Motor neuron (in vitro differentiated cells): ENCODE measurements at regions not wholly inside any gene's neighbourhood (a gene's known extent, or its start where the extent isn't known, plus 50 kb on each side); places are given as distances from the start of the nearest gene placed in this dataset.
A peak's percentile ranks its signal among the peaks of the same experiment; 100 is the strongest.

ENCODE experiments used
- ATAC-seq, 8 experiments: fragments of 200-7000 bp; cut with Tn5 transposase; replicated peaks in 6 of 8; 2 replicates each; pipeline ENCODE4 v1.8.0; 2021; ENCODE audit warnings: mild to moderate bottlenecking in 8 of 8, moderate library complexity in 8 of 8
- H3K27ac ChIP-seq, 2 donors: fragments of 250-450 bp; sonication (Bioruptor Pico); 2 replicates each; pipeline ENCODE4 v1.9.0; 2021; ENCODE audit warnings: antibody characterized with exemption in 2 of 2, mild to moderate bottlenecking in 2 of 2, moderate library complexity in 1 of 2
- H3K4me1 ChIP-seq, 2 donors: fragments of 250-450 bp; sonication (Bioruptor Pico); replicated peaks in 1 of 2; 2 replicates each; pipeline ENCODE4 v1.6.1; 2021; ENCODE audit warnings: antibody characterized with exemption in 2 of 2, mild to moderate bottlenecking in 2 of 2, moderate library complexity in 1 of 2
- H3K4me3 ChIP-seq, 5 donors: fragments of 250-450 bp; sonication (Bioruptor Pico); 2 replicates each; pipeline ENCODE4 v1.9.0; 2021; ENCODE audit warnings: antibody characterized with exemption in 5 of 5, mild to moderate bottlenecking in 5 of 5, moderate library complexity in 4 of 5
- WGBS, 10 experiments: fragments of 450-650 bp; shearing (Covaris generic); methylation state at CpG; one replicate each; pipeline ENCODE4 v1.0.0; 2022; 5-methylcytosine and 5-hydroxymethylcytosine counted together
- in situ Hi-C, 9 experiments: fragments of 400-800 bp; cut with MboI; loops; one replicate each; pipeline ENCODE4 v1.15.0; 2021; ENCODE audit warnings: low sequenced_read_pairs in 9 of 9, low pct_unique_long_range_greater_than_20kb in 2 of 9; ENCODE audit not compliant: unreplicated experiment in 9 of 9

GRCh38 chr14:35999294-35999693 is 173.2 kb downstream of the BRMS1L start:
- in situ Hi-C loops: no loop called here
- Histone ChIP-seq H3K27ac (peak overlapping the region in 1 of 2 donors; percentile 66), H3K4me3 (no peak overlapping the region), H3K4me1 (peaks cover 21 to 27% of the 10 kb centered on the region in 2 donors)
- 0 to 80% (median 27%) methylated on average over 1 to 5 of the region's 5 CpGs for WGBS, 10 experiments
- ATAC-seq: peak in 7 of 8 experiments; percentile 35 to 85 (median 41)

- no peak overlapping the region for H3K27ac ChIP-seq
- H3K4me3 ChIP-seq: no peak overlapping the region
- WGBS, 10 experiments: 52 to 100% (median 88%) methylated on average over 1 to 11 of the region's 12 CpGs; no CpG with 5 or more reads in 2 of the 10 experiments
- ATAC-seq: no peak
- in situ Hi-C loops: no loop called here
- peaks cover 21 to 27% of the 10 kb centered on the region in 2 donors for H3K4me1 ChIP-seq
Observed at GRCh38 chr14:35998303-35998702, 172.2 kb downstream of the BRMS1L start.

DNA sequence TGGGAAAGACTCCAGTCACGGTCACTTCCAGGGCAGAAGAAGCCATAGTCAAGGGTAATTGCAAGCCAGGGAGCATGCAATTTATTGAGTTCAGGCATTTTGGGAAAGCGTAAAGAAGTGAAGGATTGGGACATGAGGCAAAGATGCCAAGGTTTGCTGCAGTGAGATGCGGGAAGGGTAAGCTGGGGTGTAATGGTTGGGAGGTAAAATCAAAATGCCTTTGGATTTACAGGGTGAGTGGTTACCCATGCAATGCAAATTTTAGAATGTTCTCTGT is 167.5 kb downstream of the BRMS1L start:
- in situ Hi-C loops: no loop called here
- Histone ChIP-seq H3K4me3 (no peak overlapping the region), H3K4me1 (peaks cover 2 to 11% of the 10 kb centered on the region in 2 donors), H3K27ac (no peak overlapping the region)
- no peak for ATAC-seq
- 6 to 100% (median 92%) methylated on average over 1 to 3 of the region's 3 CpGs; no CpG with 5 or more reads in 2 of the 10 experiments for WGBS, 10 experiments

GRCh38 chr14:35992816-35993683 is 166.9 kb downstream of the BRMS1L start:
- Histone ChIP-seq H3K4me3 (no peak overlapping the region), H3K4me1 (peaks cover 0 to 5% of the 10 kb centered on the region in 2 donors), H3K27ac (no peak overlapping the region)
- in situ Hi-C loops: no loop called here
- 48 to 100% (median 92%) methylated on average over 2 to 5 of the region's 5 CpGs for WGBS, 10 experiments
- no peak for ATAC-seq

- in situ Hi-C loops: no loop called here
- no peak for ATAC-seq
- H3K27ac ChIP-seq: no peak overlapping the region
Observed at GRCh38 chr14:35991356-35991755, 165.2 kb downstream of the BRMS1L start.

GRCh38 chr14:35989736-35990135 is 163.6 kb downstream of the BRMS1L start:
- ATAC-seq: no peak
- no peaks in the 10 kb centered on the region for H3K4me1 ChIP-seq
- H3K4me3 ChIP-seq: no peak overlapping the region
- no peak overlapping the region for H3K27ac ChIP-seq
- WGBS, 10 experiments: 20 to 100% (median 86%) methylated on average over 1 to 3 of the region's 4 CpGs; no CpG with 5 or more reads in 2 of the 10 experiments
- in situ Hi-C loops: no loop called here

More at GRCh38 chr14:35991356-35991755, 165.2 kb downstream of the BRMS1L start:
- no peak overlapping the region for H3K4me3 ChIP-seq
- H3K4me1 ChIP-seq: peaks cover 0 to 2% of the 10 kb centered on the region in 2 donors

DNA sequence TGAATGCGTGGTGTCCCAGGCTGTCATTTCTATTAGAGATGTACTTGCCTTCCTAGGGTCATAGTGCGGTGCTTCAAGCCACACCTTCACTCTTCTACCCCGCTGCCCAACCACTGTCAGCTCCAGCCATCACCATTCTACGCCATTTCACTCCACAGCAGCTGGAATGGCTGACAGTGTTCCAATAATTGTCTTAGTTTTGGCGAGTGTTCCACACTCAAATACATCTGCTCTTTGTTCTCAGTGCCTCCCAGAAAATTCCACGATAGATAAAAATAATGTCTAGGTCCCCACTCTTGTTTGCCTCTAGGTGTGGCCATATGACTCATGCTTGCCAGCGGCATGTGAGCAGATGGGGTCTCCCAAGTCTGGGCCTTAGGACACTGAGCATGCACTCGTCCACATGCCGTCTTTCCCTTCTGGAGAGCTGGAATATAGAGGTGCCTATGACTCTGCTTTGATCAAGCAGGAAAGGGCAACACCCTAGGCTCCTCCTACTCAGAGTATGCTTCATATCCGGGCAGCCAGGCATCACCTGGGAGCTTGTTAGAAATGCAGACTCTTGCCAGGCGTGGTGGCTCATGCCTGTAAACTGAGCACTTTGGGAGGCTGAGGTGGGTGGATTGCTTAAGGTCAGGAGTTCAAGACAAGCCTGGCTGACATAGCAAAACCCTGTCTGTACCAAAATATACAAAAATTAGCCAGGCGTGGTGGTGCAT is 163.0 kb downstream of the BRMS1L start:
- Histone ChIP-seq H3K4me1 (no peaks in the 10 kb centered on the region), H3K4me3 (no peak overlapping the region), H3K27ac (no peak overlapping the region)
- ATAC-seq: peak in 2 of 8 experiments; percentile 42 to 88
- 31 to 100% (median 89%) methylated on average over 1 to 10 of the region's 12 CpGs; no CpG with 5 or more reads in 3 of the 10 experiments for WGBS, 10 experiments
- in situ Hi-C loops: no loop called here

DNA sequence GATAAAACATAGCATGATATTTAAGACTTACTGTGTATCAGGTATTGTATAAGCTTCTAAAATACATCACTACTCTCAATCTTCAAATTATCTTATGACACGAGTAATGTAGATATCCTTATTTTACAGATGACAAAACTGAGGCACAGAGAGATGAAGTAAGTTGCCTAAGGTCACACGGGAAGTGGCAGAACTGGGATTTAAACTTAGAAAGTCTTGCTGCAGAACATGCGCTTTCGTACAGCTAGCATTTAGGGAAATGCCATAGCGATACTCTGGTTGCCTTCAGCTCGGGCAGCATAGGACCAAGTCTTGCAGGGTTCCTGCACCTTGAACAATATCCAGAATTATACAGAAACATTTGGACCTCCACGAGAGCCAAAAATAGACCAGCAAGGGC is 162.4 kb downstream of the BRMS1L start:
- Histone ChIP-seq H3K27ac (no peak overlapping the region), H3K4me3 (no peak overlapping the region), H3K4me1 (no peaks in the 10 kb centered on the region)
- no peak for ATAC-seq
- in situ Hi-C loops: no loop called here
- 0 to 90% (median 84%) methylated on average over 1 to 5 of the region's 7 CpGs for WGBS, 10 experiments

GRCh38 chr14:35987731-35988130 is 161.6 kb downstream of the BRMS1L start:
- 60 to 90% (median 74%) methylated on average over 1 to 3 of the region's 3 CpGs; no CpG with 5 or more reads in 2 of the 10 experiments for WGBS, 10 experiments
- Histone ChIP-seq H3K4me3 (no peak overlapping the region), H3K4me1 (no peaks in the 10 kb centered on the region), H3K27ac (no peak overlapping the region)
- ATAC-seq: no peak
- in situ Hi-C loops: no loop called here

DNA sequence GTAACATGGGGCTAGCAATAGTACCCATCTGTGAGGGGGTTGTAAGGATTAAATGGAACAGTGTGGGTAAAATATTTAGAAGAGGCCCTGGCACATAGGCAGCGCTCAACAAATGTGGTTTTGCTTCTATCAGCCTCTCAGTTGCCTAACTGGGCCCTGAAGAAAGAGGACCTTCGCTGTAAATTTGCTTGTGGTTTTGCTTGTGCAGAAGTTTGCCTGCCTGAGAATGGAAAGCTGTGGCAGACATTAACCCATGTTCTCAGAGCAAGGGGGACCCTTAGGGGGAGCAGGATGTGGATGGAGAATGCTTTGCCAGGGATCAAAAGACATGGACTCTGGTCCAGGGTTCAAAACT is 160.1 kb downstream of the BRMS1L start:
- Histone ChIP-seq H3K4me1 (no peaks in the 10 kb centered on the region), H3K4me3 (no peak overlapping the region), H3K27ac (no peak overlapping the region)
- in situ Hi-C loops: no loop called here
- ATAC-seq: no peak
- 0 to 100% (median 73%) methylated on average over 1 to 2 of the region's 2 CpGs; no CpG with 5 or more reads in 4 of the 10 experiments for WGBS, 10 experiments

DNA sequence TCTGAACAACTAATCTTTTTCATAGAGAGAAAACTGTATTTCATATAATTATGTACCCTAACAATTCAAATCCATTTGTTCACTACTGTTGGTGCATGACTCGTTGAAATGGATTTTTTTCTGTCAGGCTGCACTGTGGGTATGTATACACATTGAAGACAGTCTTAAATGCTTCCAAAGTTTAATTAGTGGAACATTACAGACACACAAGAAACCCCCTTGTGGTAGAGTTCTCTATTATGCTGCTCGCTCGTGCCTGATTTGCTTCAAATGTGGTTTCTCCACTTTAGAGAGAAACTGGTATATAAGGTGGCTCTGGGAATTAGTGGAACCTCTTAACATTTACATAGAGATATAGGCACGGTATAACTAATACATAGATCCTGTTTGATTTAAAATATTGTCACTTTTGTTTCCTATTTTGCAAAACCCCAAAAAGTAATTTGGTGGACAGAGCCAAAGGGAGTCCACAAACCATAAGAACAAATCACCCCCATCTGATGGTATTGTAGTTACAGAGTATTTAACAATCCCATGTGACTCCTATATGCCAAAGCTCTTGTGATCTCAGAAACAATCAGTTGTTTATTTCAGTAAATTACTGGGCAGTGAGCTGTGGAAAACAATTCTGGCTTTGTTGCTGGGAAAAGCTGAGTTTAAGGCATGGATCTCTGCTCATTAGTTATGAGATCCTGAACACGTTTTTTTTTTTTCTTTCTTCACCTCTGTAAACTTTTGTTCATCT is 159.5 kb downstream of the BRMS1L start:
- no peak overlapping the region for H3K27ac ChIP-seq
- in situ Hi-C loops: no loop called here

DNA sequence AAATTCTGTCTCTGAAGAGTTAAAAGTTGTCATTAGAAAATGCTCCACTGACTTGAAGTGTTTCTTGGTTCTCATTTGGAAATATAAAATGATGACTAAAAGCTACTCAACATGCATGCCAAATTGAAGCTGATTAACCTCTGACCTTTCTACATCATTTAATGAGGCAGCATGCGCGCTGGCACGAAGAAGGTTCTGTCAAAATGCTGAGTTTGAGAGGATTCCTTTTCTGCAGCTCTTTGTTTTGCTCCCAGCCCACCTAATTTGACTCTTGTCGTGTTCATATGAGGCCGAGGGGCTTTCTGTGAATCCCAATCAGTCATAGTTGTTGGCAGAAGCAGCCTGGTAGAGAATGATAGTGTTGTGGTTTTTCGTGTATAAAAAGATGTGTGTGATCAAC is 153.4 kb downstream of the BRMS1L start:
- H3K4me1 ChIP-seq: peaks cover 0 to 9% of the 10 kb centered on the region in 2 donors
- 0 to 81% (median 42%) methylated on average over 1 to 6 of the region's 6 CpGs for WGBS, 10 experiments
- H3K27ac ChIP-seq: no peak overlapping the region
- no peak overlapping the region for H3K4me3 ChIP-seq
- no peak for ATAC-seq
- in situ Hi-C loops: no loop called here

More for the DNA sequence above, 159.5 kb downstream of the BRMS1L start:
- Histone ChIP-seq H3K4me3 (no peak overlapping the region), H3K4me1 (no peaks in the 10 kb centered on the region)
- 0 to 90% (median 63%) methylated on average over 1 to 5 of the region's 5 CpGs for WGBS, 10 experiments
- ATAC-seq: peak in 4 of 8 experiments; percentile 32 to 69 (median 46)

GRCh38 chr14:35978561-35978960 is 152.4 kb downstream of the BRMS1L start:
- WGBS, 10 experiments: 17 to 86% (median 69%) methylated on average over 1 to 2 of the region's 6 CpGs; no CpG with 5 or more reads in 2 of the 10 experiments
- Histone ChIP-seq H3K4me1 (peaks cover 0 to 9% of the 10 kb centered on the region in 2 donors), H3K27ac (no peak overlapping the region), H3K4me3 (no peak overlapping the region)
- ATAC-seq: no peak
- in situ Hi-C loops: no loop called here
